Prostate gland (tissue), 2 donors: ENCODE measurements at regions not wholly inside any gene's neighbourhood (a gene's known extent, or its start where the extent isn't known, plus 50 kb on each side); places are given as distances from the start of the nearest gene placed in this dataset.

Source experiments
- DNase-seq: peaks from one replicate; pipeline ENCODE4 v3.0.0-alpha.2; 2019; ENCODE audit warnings: low spot score
- H3K27ac ChIP-seq, 2 donors: fragments of 200-600 bp; sonication (generic); 2 replicates each; pipeline ENCODE4 v1.5.1; 2017 to 2019
- H3K27me3 ChIP-seq: fragments of 200-600 bp; sonication (generic); replicated peaks from 2 replicates; pipeline ENCODE4 v1.5.1; 2019; ENCODE audit not compliant: insufficient read depth
- H3K36me3 ChIP-seq, 2 donors: fragments of 200-600 bp; sonication (generic); 1 replicate in 1 of 2; 2 replicates in 1 of 2; pipeline versions ENCODE4 v1.5.1 to v1.8.1; 2017 to 2019
- H3K4me1 ChIP-seq: fragments of 200-600 bp; sonication (generic); replicated peaks from 2 replicates; pipeline ENCODE4 v1.5.1; 2019
- H3K4me3 ChIP-seq, 2 donors: fragments of 200-600 bp; sonication (generic); 2 replicates each; pipeline ENCODE4 v1.5.1; 2017 to 2019
- H3K9me3 ChIP-seq: fragments of 200-600 bp; sonication (generic); 2 replicates; pipeline ENCODE4 v1.5.1; 2017
- POLR2A ChIP-seq: fragments of 450-650 bp; IDR thresholded peaks from one replicate; pipeline ENCODE4 v1.6.1; 2016; ENCODE audit warnings: antibody characterized with exemption, mild to moderate bottlenecking
- POLR2AphosphoS5 ChIP-seq: sonication (generic); formaldehyde crosslinking; IDR thresholded peaks from one replicate; pipeline ENCODE4 v1.6.1; 2017; ENCODE audit warnings: antibody characterized with exemption
- WGBS: methylation state at CpG from one replicate; pipeline ENCODE4 v1.1.5; 2018; 5-methylcytosine and 5-hydroxymethylcytosine counted together
- intact Hi-C: fragments of 100-400 bp; cut with DNase I; formaldehyde crosslinking; loops from one replicate; pipeline ENCODE4 v1.14.2; 2022
- TF ChIP-seq, protein P1 (sequence below), 4 experiments: fragments of 200-600 bp in 2 of 4; fragments of 450-650 bp in 2 of 4; sonication (generic) in 2 of 4; IDR thresholded peaks; 1 replicate in 3 of 4; 2 replicates in 1 of 4; pipeline ENCODE4 v1.5.1; 2016 to 2019; ENCODE audit warnings: antibody characterized with exemption in 4 of 4, mild to moderate bottlenecking in 2 of 4, moderate library complexity in 2 of 4

DNA sequence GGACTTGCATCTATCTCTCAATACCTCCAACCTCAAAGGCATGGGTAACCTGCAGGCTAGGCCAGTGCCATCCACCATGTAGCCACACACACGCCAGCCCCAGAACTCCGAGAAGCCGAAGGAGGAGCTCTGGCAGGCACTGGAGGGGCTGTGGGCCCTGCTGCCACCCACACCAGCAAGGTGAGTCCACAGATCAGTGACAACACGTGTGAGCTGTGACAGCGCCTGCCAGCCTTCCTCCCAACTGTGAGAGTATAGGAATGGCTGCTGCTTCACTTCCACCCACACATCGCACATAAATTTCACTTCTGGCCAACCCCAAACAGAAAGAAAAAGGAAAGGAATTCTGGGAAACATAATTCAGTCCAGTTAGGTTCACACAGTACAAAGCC lies 422.6 kb downstream of the BCOR start:
- H3K4me3 ChIP-seq: no peak overlapping the region
- H3K27me3 ChIP-seq: no peaks in the 10 kb centered on the region
- no peaks in the 10 kb centered on the region for H3K4me1 ChIP-seq
- no peaks in the 10 kb centered on the region for H3K36me3 ChIP-seq
- WGBS: 82% methylated on average over 6 of the region's 6 CpGs
- H3K27ac ChIP-seq: no peak overlapping the region
- intact Hi-C loops: no loop called here
- DNase-seq: no peak
- H3K9me3 ChIP-seq: no peaks in the 10 kb centered on the region
- TF ChIP-seq, protein P1, sequence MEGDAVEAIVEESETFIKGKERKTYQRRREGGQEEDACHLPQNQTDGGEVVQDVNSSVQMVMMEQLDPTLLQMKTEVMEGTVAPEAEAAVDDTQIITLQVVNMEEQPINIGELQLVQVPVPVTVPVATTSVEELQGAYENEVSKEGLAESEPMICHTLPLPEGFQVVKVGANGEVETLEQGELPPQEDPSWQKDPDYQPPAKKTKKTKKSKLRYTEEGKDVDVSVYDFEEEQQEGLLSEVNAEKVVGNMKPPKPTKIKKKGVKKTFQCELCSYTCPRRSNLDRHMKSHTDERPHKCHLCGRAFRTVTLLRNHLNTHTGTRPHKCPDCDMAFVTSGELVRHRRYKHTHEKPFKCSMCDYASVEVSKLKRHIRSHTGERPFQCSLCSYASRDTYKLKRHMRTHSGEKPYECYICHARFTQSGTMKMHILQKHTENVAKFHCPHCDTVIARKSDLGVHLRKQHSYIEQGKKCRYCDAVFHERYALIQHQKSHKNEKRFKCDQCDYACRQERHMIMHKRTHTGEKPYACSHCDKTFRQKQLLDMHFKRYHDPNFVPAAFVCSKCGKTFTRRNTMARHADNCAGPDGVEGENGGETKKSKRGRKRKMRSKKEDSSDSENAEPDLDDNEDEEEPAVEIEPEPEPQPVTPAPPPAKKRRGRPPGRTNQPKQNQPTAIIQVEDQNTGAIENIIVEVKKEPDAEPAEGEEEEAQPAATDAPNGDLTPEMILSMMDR (IDR thresholded peaks at IDR 0.05): no peak
- TF ChIP-seq POLR2A (no peak), POLR2AphosphoS5 (no peak)

DNA sequence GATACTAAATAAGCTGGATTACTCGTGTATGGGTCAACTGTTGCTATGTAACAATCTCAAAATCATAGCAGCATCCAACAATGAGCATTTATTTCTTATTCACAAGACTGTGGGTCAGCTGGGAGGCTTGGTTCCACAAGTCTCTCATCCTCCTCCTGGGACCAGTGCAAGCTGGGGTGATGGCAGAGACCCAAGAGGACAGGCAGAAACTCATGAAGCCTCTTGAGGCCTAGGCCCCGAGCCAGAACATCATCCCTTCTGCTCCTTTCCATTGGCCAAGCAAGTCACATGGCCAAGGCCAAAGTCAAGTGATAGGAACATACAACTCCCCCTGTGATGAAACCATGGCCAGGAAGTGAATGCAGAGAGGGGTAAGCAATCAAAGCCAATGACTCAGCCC lies 422.1 kb downstream of the BCOR start:
- Histone ChIP-seq H3K27ac (no peak overlapping the region), H3K36me3 (no peaks in the 10 kb centered on the region), H3K4me1 (no peaks in the 10 kb centered on the region), H3K27me3 (no peaks in the 10 kb centered on the region), H3K4me3 (no peak overlapping the region), H3K9me3 (no peaks in the 10 kb centered on the region)
- TF ChIP-seq POLR2AphosphoS5 (no peak), POLR2A (no peak)
- TF ChIP-seq, protein P1 (IDR thresholded peaks at IDR 0.05): no peak
- DNase-seq: no peak
- intact Hi-C loops: no loop called here
- 47% methylated on average over 2 of the region's 2 CpGs for whole genome bisulfite sequencing

DNA sequence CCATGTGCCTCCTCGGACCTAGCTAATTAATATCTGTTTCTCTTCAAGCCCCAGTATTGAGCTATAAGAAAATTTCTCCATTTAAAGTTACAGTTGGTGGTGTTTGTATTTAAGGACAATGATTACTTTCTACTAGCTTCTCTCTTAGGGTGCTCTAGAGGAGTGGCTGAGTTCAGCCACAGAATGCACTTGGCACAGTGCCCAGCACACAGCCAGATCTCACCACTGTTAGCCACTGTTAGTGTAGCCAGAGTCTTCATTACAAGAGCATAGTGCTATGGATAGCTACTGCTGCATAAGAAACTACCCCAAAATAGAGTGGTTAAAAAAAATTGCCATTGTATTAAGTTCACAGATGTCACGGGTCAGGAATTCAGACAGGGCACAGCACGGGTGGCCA lies 421.3 kb downstream of the BCOR start:
- no peaks in the 10 kb centered on the region for H3K36me3 ChIP-seq
- no peaks in the 10 kb centered on the region for H3K4me1 ChIP-seq
- intact Hi-C loops: no loop called here
- H3K9me3 ChIP-seq: no peaks in the 10 kb centered on the region
- DNase-seq: no peak
- H3K4me3 ChIP-seq: no peak overlapping the region
- H3K27me3 ChIP-seq: no peaks in the 10 kb centered on the region
- H3K27ac ChIP-seq: no peak overlapping the region
- 93% methylated on average over 1 of the region's 3 CpGs for WGBS
- TF ChIP-seq POLR2A: no peak
- TF ChIP-seq, protein P1 (IDR thresholded peaks at IDR 0.05): no peak
- no peak for TF ChIP-seq POLR2AphosphoS5

DNA sequence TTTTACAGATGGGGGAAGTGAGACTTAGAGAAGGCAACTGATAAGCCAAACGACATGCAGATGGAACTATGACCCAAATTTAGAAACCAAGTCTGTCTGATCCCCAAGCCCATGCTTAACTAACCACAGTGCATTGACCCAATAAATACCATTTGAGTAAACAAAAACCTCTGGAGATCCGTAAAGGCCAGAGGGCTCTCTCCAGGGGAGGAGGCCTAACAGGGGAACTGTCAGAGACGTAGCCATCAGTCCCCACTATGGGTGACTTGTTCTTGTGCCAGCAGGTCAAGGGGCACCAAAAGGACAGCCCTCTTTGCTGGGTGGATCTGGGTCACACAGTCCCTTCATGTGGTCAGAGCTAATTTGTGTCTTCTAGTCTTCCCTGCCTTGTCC lies 420.2 kb downstream of the BCOR start:
- no peaks in the 10 kb centered on the region for H3K4me1 ChIP-seq
- no peak overlapping the region for H3K4me3 ChIP-seq
- no peaks in the 10 kb centered on the region for H3K27me3 ChIP-seq
- DNase-seq: no peak
- no peaks in the 10 kb centered on the region for H3K36me3 ChIP-seq
- no peak overlapping the region for H3K27ac ChIP-seq
- H3K9me3 ChIP-seq: no peaks in the 10 kb centered on the region
- TF ChIP-seq POLR2A (no peak), POLR2AphosphoS5 (no peak)
- TF ChIP-seq, protein P1 (IDR thresholded peaks at IDR 0.05): no peak
- intact Hi-C loops: no loop called here
- 85% methylated on average over 3 of the region's 3 CpGs for WGBS

DNA sequence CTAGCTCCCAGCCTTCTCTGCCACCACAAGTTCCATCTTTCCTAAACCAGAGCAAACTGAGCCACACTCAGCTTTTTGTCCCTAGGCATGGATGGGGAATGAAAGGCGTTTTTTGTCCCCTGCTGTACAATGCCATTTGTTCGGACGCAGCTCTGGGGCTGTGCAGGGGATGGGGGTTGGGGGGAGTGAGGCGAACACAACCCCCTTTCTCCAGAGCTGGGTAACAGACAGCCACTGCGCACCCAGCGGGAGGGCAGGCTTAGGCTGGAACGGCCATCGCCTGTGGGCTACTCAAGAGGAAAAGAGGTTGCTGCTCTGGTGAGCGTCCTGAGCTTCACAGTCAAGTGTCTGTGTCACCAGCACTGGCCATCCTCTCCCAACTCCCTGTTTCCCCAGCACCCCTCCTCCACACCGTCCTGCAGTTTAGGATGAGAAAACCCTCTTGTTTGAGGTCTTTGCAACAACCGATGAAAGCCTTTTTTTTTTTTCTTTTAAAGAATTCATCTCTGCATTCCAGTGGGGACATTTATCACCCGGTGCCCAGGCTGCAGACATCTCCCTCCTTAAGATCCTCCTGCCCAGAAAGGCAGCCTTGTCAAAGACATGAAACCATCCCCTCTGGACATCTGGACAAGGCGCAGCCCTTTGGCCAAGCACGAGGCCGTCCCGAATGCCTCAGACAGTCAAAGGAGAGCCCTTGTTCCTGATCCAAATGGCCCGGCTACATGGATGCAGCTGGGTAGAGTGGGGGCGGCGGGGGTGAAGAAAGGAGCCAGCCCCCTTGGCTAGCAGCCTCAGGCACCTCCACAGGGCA lies 419.6 kb downstream of the BCOR start:
- no peaks in the 10 kb centered on the region for H3K9me3 ChIP-seq
- TF ChIP-seq, protein P1 (IDR thresholded peaks at IDR 0.05): no peak
- TF ChIP-seq POLR2A (no peak), POLR2AphosphoS5 (no peak)
- intact Hi-C loops: no loop called here
- no peaks in the 10 kb centered on the region for H3K4me1 ChIP-seq
- DNase-seq: no peak
- no peaks in the 10 kb centered on the region for H3K36me3 ChIP-seq
- WGBS: 77% methylated on average over 15 of the region's 19 CpGs
- H3K4me3 ChIP-seq: no peak overlapping the region
- no peak overlapping the region for H3K27ac ChIP-seq
- no peaks in the 10 kb centered on the region for H3K27me3 ChIP-seq
